Mesothelial cell of epicardium (in vitro differentiated cells): ENCODE measurements at regions not wholly inside any gene's neighbourhood (a gene's known extent, or its start where the extent isn't known, plus 50 kb on each side); places are given as distances from the start of the nearest gene placed in this dataset.

Source experiments
- DNase-seq, 2 experiments: peaks; one replicate each; pipeline ENCODE4 v3.0.0; 2021; ENCODE audit warnings: low spot score in 2 of 2; ENCODE audit not compliant: unreplicated experiment in 2 of 2
- H3K27ac Mint-ChIP-seq: 2 replicates; pipeline ENCODE4 v1.8.0; 2021; ENCODE audit warnings: mixed read lengths
- H3K27me3 Mint-ChIP-seq: 2 replicates; pipeline ENCODE4 v1.8.0; 2021; ENCODE audit warnings: low read depth, mixed read lengths
- H3K36me3 Mint-ChIP-seq: 2 replicates; pipeline ENCODE4 v1.8.0; 2021; ENCODE audit warnings: mixed read lengths
- H3K4me1 Mint-ChIP-seq: 2 replicates; pipeline ENCODE4 v1.8.0; 2021; ENCODE audit warnings: mixed read lengths
- H3K4me3 Mint-ChIP-seq: 2 replicates; pipeline ENCODE4 v1.8.0; 2021; ENCODE audit warnings: mild to moderate bottlenecking, moderate library complexity, mixed read lengths
- H3K9me3 Mint-ChIP-seq: 2 replicates; pipeline ENCODE4 v1.8.0; 2021; ENCODE audit warnings: mixed read lengths
- CTCF ChIP-seq: fragments of 200-600 bp; sonication (generic); IDR thresholded peaks from one replicate; pipeline ENCODE4 v1.5.0; 2021; ENCODE audit warnings: antibody characterized with exemption; ENCODE audit not compliant: unreplicated experiment

GRCh38 chr1:199859491-199859933 lies 168.0 kb upstream of the NR5A2 start:
- Mint-ChIP-seq H3K4me1 (peaks cover 14% of the 10 kb centered on the region), H3K9me3 (no peaks in the 10 kb centered on the region), H3K4me3 (no peak overlapping the region), H3K27ac (no peak overlapping the region), H3K27me3 (no peaks in the 10 kb centered on the region), H3K36me3 (no peaks in the 10 kb centered on the region)
- no peak for DNase-seq
- no peak for TF ChIP-seq CTCF

- Mint-ChIP-seq H3K9me3 (no peaks in the 10 kb centered on the region), H3K27me3 (no peaks in the 10 kb centered on the region), H3K36me3 (no peaks in the 10 kb centered on the region), H3K4me1 (peaks cover 8% of the 10 kb centered on the region), H3K4me3 (no peak overlapping the region), H3K27ac (no peak overlapping the region)
- TF ChIP-seq CTCF, result no peak
- DNase-seq, result no peak
Observed at GRCh38 chr1:199861020-199861795, 166.3 kb upstream of the NR5A2 start.

- H3K4me1 Mint-ChIP-seq, result peaks cover 5% of the 10 kb centered on the region
- no peak overlapping the region for H3K27ac Mint-ChIP-seq
- H3K9me3 Mint-ChIP-seq, result no peaks in the 10 kb centered on the region
- H3K4me3 Mint-ChIP-seq, result no peak overlapping the region
- no peaks in the 10 kb centered on the region for H3K36me3 Mint-ChIP-seq
- no peaks in the 10 kb centered on the region for H3K27me3 Mint-ChIP-seq
- TF ChIP-seq CTCF, result no peak
- DNase-seq, result no peak
Observed at GRCh38 chr1:199862047-199862446, 165.5 kb upstream of the NR5A2 start.

GRCh38 chr1:199866210-199866617 lies 161.3 kb upstream of the NR5A2 start:
- Mint-ChIP-seq H3K27ac (no peak overlapping the region), H3K27me3 (no peaks in the 10 kb centered on the region), H3K9me3 (no peaks in the 10 kb centered on the region), H3K36me3 (no peaks in the 10 kb centered on the region), H3K4me1 (peaks cover under 1% of the 10 kb centered on the region), H3K4me3 (no peak overlapping the region)
- no peak for DNase-seq
- TF ChIP-seq CTCF, result no peak

GRCh38 chr1:199867601-199868000 lies 159.9 kb upstream of the NR5A2 start:
- Mint-ChIP-seq H3K9me3 (no peaks in the 10 kb centered on the region), H3K4me1 (no peaks in the 10 kb centered on the region), H3K27ac (no peak overlapping the region), H3K27me3 (no peaks in the 10 kb centered on the region), H3K36me3 (no peaks in the 10 kb centered on the region), H3K4me3 (no peak overlapping the region)
- TF ChIP-seq CTCF, result no peak
- DNase-seq, result no peak
